HL-60 (cell line): ENCODE measurements at regions not wholly inside any gene's neighbourhood (a gene's known extent, or its start where the extent isn't known, plus 50 kb on each side); places are given as distances from the start of the nearest gene placed in this dataset.
A peak's percentile ranks its signal among the peaks of the same experiment; 100 is the strongest.

Experiments
- DNase-seq, 2 experiments: peaks; one replicate each; pipeline ENCODE4 v3.0.0-alpha.2; 2010 to 2020; ENCODE audit warnings: low read depth in 1 of 2, low spot score in 1 of 2
- H3K27ac ChIP-seq: fragments of 250-450 bp; sonication (Bioruptor Pico); replicated peaks from 2 replicates; pipeline ENCODE4 v1.5.1; 2020; ENCODE audit warnings: mild to moderate bottlenecking, moderate library complexity
- H3K27me3 ChIP-seq: fragments of 250-450 bp; sonication (Bioruptor Pico); 2 replicates; pipeline ENCODE4 v1.5.1; 2021; ENCODE audit warnings: mild to moderate bottlenecking, moderate library complexity; ENCODE audit not compliant: insufficient read depth, poor library complexity, severe bottlenecking
- H3K4me3 ChIP-seq: replicated peaks from 2 replicates; pipeline ENCODE4 v1.5.1; 2011; ENCODE audit warnings: mild to moderate bottlenecking, control low read depth, low read length; ENCODE audit not compliant: insufficient read depth
- GABPA ChIP-seq: IDR thresholded peaks from 2 replicates; pipeline ENCODE4 v1.6.1; 2012; ENCODE audit warnings: low read depth
- POLR2AphosphoS5 ChIP-seq: IDR thresholded peaks from 2 replicates; pipeline ENCODE4 v1.6.1; 2012; ENCODE audit warnings: low read depth
- SPI1 ChIP-seq: IDR thresholded peaks from 2 replicates; pipeline ENCODE4 v1.6.1; 2012; ENCODE audit warnings: low read depth, mild to moderate bottlenecking, borderline replicate concordance
- TF ChIP-seq, protein P1 (sequence below): IDR thresholded peaks from one replicate; pipeline ENCODE4 v1.5.1; 2011; ENCODE audit warnings: low read length, control low read depth, inconsistent platforms; ENCODE audit not compliant: insufficient read depth
- TF ChIP-seq, protein P2 (sequence below): IDR thresholded peaks from 2 replicates; pipeline ENCODE4 v1.6.1; 2012; ENCODE audit warnings: low read depth; ENCODE audit not compliant: insufficient replicate concordance

DNA sequence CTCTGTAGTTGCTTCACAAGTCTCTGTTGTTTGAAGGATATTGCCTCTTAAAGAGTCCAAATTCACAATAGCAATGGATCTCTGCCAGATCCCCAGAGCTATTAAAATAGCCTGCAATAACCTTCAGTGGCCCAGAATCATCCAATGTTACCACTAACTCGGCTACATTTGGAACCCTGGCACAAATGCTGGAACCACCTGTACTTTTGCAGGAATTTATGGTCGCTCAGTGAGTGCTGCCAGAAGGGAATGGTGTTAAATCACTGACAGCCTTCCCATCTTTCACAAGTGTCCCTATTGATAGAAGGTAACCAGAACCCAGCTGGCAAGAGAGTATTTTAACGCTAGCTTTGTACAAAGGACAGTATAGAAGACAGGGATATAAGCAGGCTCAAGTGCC lies 298.8 kb upstream of the PLSCR5 start:
- no peak for TF ChIP-seq GABPA
- TF ChIP-seq, protein P1, sequence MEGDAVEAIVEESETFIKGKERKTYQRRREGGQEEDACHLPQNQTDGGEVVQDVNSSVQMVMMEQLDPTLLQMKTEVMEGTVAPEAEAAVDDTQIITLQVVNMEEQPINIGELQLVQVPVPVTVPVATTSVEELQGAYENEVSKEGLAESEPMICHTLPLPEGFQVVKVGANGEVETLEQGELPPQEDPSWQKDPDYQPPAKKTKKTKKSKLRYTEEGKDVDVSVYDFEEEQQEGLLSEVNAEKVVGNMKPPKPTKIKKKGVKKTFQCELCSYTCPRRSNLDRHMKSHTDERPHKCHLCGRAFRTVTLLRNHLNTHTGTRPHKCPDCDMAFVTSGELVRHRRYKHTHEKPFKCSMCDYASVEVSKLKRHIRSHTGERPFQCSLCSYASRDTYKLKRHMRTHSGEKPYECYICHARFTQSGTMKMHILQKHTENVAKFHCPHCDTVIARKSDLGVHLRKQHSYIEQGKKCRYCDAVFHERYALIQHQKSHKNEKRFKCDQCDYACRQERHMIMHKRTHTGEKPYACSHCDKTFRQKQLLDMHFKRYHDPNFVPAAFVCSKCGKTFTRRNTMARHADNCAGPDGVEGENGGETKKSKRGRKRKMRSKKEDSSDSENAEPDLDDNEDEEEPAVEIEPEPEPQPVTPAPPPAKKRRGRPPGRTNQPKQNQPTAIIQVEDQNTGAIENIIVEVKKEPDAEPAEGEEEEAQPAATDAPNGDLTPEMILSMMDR, result no peak
- no peak for TF ChIP-seq POLR2AphosphoS5
- no peak for TF ChIP-seq SPI1
- TF ChIP-seq, protein P2, sequence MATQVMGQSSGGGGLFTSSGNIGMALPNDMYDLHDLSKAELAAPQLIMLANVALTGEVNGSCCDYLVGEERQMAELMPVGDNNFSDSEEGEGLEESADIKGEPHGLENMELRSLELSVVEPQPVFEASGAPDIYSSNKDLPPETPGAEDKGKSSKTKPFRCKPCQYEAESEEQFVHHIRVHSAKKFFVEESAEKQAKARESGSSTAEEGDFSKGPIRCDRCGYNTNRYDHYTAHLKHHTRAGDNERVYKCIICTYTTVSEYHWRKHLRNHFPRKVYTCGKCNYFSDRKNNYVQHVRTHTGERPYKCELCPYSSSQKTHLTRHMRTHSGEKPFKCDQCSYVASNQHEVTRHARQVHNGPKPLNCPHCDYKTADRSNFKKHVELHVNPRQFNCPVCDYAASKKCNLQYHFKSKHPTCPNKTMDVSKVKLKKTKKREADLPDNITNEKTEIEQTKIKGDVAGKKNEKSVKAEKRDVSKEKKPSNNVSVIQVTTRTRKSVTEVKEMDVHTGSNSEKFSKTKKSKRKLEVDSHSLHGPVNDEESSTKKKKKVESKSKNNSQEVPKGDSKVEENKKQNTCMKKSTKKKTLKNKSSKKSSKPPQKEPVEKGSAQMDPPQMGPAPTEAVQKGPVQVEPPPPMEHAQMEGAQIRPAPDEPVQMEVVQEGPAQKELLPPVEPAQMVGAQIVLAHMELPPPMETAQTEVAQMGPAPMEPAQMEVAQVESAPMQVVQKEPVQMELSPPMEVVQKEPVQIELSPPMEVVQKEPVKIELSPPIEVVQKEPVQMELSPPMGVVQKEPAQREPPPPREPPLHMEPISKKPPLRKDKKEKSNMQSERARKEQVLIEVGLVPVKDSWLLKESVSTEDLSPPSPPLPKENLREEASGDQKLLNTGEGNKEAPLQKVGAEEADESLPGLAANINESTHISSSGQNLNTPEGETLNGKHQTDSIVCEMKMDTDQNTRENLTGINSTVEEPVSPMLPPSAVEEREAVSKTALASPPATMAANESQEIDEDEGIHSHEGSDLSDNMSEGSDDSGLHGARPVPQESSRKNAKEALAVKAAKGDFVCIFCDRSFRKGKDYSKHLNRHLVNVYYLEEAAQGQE, result no peak
- Histone ChIP-seq H3K27me3 (no peaks in the 10 kb centered on the region), H3K4me3 (no peak overlapping the region), H3K27ac (no peak overlapping the region)
- DNase-seq, result no peak

DNA sequence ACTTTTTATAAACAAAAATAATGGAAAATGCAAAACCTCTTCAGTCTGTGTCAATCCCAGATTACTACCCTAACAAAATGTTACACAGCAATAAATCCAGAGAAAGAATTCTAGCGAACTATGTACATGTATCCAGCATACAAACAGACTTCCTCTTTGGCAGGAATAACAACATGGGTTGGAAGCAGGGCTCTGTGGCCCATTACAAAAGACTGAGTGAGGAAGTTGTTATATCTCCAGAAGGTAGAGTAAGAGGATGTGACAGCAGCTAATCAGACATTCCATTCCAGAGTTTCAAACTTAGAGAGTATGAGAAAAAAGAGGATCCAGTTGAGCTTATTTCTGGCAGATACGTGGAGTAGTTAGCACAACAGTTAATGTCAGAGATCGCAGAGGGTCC lies 294.0 kb upstream of the PLSCR5 start:
- TF ChIP-seq, protein P1, result no peak
- TF ChIP-seq, protein P2, result no peak
- TF ChIP-seq GABPA (no peak), SPI1 (peak; percentile 40; the same call in 1 of the 2 replicates), POLR2AphosphoS5 (no peak)
- DNase-seq, result no peak
- no peak overlapping the region for H3K4me3 ChIP-seq
- H3K27ac ChIP-seq, result no peak overlapping the region
- H3K27me3 ChIP-seq, result no peaks in the 10 kb centered on the region

DNA sequence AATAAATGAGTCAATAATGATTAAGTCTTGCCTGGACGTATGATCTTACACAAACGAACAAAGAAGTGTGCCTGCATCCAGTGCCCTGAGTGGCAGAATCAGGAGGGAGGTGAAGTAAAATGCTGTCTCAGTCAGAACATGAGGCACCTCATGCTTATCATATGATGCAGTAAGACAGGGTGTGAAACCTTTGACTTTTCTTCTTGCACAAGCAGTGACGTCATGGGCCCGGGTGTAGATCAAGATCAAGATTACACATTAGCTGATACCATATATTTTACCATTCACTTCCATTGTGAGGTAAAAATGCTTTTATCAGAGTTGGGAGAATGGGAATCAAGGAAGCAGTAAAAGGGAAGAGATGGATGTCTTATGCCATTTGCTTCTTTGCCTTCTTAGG lies 291.6 kb upstream of the PLSCR5 start:
- Histone ChIP-seq H3K27me3 (no peaks in the 10 kb centered on the region), H3K4me3 (no peak overlapping the region), H3K27ac (no peak overlapping the region)
- no peak for DNase-seq
- no peak for TF ChIP-seq POLR2AphosphoS5
- TF ChIP-seq, protein P2, result no peak
- TF ChIP-seq SPI1, result no peak
- TF ChIP-seq GABPA, result no peak
- TF ChIP-seq, protein P1, result no peak
